CD4-positive, alpha-beta T cell treated with Interferon alpha-2 for 1 hour (primary cell): ENCODE measurements at regions not wholly inside any gene's neighbourhood (a gene's known extent, or its start where the extent isn't known, plus 50 kb on each side); places are given as distances from the start of the nearest gene placed in this dataset.
"Not testable (repeated sequence)": the region's sequence is repeated elsewhere in the genome, so short reads cannot be mapped to it uniquely, and the experiment has no call there.

Experiments
- DNase-seq, 2 donors: peaks; one replicate each; pipeline ENCODE4 v3.0.0-alpha.2; 2020 to 2022

- peak in 1 of 2 donors; percentile 53 for DNase-seq
Measured at GRCh38 chr1:54474310-54475251, 68.4 kb upstream of the SSBP3 start.

DNA sequence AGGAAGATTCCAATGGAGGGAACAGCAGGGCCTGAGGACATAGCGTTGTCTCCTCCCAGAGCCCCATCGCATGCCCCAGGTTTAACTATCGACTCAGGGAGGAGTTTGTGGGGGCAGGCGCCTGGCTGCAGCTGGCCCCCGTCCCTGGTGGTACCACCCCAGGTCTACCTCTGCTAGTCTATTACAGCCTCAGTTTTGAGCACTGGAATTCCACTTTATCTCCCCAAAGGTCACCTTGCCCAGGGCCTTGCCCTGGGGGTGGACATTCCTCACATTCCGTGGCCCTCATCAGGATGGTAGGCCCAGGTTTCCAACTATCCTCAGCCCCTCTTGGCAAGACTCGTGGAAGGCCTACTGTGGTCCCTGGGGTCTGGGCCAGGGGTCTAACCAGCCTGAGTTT, 65.4 kb upstream of the SSBP3 start:
- DNase-seq, result no peak

GRCh38 chr1:54469444-54469843, 63.2 kb upstream of the SSBP3 start:
- DNase-seq, result not testable (repeated sequence)

GRCh38 chr1:54468288-54469084, 62.3 kb upstream of the SSBP3 start:
- DNase-seq, result not testable (repeated sequence)

DNA sequence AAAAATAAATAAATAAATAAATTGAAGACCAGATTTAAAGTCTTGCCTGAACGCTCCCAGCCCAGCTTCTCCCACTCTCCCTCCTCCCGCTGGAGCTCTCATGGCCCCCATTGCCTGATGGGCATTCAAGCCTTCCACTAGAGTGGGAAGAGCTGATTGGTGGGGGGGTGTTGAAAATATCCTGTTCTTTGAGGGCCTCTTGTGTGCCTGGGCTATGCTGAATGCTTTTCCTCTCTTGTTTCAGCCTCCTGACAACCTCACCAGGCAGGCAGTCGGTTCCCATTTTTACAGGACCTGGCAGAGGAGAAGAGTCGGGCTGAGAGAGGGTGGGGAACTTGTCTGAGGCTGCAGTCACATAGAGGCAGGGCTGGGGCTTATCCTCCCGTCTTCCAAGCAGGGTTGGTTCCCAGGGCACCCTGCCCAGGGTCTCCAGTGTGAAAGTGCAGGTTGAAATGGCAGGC, 59.2 kb upstream of the SSBP3 start:
- no peak for DNase-seq

GRCh38 chr1:54464477-54465146, 58.4 kb upstream of the SSBP3 start:
- DNase-seq, result no peak

DNA sequence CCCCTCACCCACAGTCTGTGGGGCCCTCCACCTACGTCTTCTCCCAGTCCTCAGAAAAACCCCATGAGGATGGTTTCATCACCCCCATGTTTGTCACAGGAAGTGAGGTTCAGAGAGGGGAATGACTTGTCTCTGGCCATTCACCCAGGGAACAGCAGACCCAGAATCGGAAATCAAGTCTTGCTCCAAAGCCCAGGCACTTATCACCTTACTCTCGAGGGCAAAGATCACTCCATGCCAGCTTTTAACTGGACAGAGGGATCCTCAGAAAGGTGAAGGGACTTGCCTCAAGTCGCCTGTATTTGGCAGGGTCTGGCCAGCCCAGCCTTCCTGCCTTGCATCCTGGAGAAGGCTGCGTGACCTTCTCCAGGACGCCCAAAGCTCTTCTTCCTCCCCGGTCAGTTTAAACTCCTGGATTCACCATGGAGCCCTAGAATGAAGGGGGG, 57.9 kb upstream of the SSBP3 start:
- no peak for DNase-seq

DNA sequence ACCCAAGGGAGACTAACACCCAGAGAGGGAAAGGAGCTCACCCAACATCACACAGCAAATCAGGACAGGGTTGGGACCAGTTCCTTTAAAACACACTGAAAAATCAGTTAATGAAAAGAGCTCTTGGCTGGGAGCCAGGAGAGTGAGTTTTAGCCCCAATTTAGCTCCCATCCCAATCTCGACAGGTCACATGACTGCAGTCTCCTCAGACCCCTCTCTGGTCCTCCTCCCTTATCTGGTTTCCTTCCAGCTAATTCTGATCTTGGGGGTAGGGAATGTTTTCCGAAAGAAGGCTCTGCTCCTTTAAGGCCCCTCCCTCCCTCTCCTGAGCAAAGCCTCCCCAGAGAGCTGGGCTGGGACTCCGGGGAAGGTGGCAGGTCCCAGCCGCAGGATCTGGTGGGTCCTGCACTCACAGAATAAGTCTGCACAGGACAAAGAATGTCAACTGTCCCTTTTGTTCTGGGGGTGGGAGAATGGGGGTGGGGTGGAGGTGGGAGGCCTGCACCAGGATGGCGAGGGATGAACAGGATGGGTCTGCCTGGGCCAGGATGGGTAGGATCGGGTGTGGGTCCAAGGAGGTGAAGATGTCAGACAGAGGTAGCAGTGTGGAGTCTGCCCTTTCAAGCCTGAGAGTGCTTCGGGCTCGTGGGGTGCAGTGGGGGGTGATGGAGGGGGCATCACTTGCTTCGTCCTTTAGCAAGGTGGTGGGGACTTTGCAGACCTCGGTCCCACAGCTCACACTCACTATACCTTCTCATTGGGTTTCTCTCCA, 57.3 kb upstream of the SSBP3 start:
- DNase-seq, result no peak

GRCh38 chr1:54462597-54463258, 56.5 kb upstream of the SSBP3 start:
- DNase-seq, result no peak

DNA sequence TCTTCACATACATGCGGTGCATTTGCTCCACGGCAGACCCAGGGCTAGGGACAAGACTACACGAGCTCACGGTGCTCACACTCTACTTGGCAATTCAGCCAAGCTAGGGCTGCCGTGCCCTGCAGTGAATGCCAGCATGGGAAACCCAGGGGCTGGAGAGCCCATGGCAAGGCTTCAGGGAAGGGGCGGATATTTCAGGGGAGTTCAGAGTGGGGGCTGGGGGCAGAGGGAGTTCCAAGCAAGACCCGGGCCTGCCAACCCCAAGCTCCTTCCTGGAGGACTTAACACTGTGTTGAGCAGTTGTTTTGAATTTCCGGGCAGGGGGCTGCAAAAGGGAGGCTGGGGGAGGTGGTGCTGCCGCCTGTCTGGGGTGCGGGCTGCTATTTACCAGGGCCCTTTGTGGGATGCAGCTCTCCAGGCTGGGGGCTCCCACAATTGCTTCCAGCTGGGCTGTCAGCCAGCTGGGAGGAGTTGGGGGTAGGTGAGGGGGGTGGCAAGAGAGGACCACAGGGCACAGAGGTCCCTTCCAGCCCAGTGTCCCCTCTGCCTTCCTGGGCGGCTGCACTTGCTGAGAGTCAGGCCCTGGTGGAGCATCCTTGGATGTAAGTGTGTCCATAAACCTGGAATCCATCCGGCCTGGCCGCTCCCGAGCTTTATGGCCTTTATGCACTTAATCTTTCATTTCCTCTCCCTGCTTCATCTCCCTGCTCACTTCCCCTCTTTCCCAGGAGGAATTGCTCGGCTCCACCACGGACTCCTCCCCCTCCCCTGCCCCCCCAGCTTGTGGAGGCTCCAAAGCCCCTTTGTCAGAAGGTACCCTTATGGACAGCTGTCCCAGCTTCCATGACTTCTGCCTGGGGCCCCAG, 55.8 kb upstream of the SSBP3 start:
- DNase-seq, result no peak

DNA sequence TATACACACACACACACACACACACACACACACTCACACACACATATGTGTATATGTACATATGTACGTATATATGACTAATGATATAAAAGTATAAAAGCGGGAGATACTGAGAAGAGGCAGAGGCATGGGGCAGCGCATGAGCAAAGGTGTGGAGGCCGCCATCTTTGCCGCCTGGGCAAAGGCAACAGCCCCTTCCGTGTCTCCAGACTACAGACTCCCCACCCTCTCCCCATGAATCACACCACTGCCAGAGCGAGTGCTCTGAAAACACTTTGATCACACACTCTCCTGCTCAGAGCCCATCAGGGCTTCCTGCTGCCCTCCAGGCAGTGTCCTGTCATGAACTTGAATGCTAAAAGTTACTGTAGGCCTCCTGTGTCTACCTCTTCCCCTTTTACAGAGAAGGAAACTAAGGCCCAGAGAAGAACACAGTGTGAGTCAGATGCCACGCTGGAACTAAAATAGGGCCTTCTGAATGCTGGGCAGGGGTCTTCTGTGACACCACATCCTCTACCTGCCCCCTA, 54.7 kb upstream of the SSBP3 start:
- no peak for DNase-seq

- DNase-seq, result peak; percentile 69 to 81
Measured at GRCh38 chr1:54460351-54460750, 54.2 kb upstream of the SSBP3 start.

DNA sequence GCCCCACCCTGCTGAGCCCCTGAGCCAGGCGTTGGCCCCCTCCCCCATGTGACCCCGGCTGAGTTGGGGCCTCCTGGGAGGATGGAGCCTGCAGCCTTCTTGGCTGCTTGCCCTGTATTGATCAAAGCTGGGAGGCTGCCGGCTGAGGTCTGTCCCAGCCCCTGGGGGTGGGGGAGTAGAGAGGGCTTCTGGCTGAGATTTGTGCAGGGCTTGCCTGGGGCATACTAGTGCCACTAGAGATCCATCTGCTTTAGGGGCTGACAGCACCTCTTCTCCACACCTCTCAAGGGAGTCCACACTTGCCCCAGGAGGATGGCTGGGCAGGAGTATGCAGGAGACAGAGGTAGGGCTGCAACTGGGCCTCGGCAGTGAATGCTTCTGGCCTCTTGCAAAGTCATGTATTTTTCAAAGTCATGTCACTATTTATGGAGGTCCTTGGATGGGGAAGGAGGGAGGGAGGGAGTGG, 53.6 kb upstream of the SSBP3 start:
- no peak for DNase-seq

DNA sequence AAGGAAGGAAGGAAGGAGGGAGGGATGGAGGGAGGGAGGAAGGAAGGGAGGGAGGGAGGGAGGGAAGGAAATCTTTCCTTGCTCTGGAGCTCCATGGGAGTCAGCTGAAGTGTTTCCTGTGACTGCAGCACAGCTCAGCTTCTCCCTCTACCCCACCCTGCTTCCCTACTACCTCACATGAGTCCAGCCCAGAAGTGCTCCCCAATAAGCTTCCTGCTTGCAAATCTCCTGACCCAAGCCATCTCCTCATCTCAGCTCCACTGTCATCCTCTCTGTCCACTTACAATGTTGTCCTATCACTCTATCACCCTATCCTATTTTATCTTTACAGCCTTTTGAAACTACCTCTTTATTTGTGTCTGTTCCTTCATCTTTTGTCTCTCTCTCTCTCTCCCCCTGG, 52.9 kb upstream of the SSBP3 start:
- no peak for DNase-seq

DNA sequence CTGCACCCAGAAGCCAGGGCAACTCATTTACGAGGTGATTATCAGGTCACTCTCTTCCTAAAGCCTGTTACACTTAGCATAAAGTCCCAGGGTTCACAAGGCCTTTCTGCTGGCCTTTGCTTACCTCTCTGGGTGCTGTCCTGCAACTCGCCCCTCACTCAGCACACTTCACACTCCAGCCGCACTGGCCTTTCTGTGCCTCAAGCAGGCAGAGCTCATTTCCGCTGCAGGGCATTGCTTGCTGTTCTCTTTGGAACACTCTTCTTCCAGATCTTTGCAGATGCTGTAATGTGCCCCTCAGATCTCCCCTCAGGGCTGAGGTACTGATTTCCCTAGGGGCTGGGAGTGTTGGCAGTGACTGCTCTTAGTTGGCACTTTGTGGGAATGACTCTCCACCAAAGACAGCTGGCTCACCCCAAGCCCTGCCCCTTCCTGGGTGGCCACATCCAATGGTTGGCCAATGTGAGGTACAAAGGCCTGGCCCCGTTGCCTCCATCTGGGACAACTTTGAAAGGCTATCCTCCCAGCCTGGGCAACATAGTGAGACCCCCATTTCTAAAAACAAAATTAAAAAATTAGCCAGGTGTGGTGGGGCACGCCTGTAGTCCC, 50.8 kb upstream of the SSBP3 start:
- DNase-seq, result no peak

GRCh38 chr1:54456361-54456760, 50.2 kb upstream of the SSBP3 start:
- DNase-seq, result no peak
